H1 (cell line): ENCODE measurements at regions not wholly inside any gene's neighbourhood (a gene's known extent, or its start where the extent isn't known, plus 50 kb on each side); places are given as distances from the start of the nearest gene placed in this dataset.

Experiments used
- CTCF ChIA-PET: fragments of 300-600 bp; sonication (Branson Sonifier 250); formaldehyde crosslinking; loops from one replicate; lab custom pipeline; 2021; ENCODE audit not compliant: partially characterized antibody; lab: Charles Lee
- POLR2A ChIA-PET: fragments of 300-600 bp; sonication (Branson Sonifier 250); formaldehyde crosslinking; loops from one replicate; lab custom pipeline; 2021; ENCODE audit warnings: inconsistent platforms; ENCODE audit not compliant: partially characterized antibody; lab: Charles Lee
- DNase-seq, 2 experiments: peaks; one replicate each; pipeline versions ENCODE4 v3.0.0 to v3.0.0-alpha.2; 2010 to 2022; ENCODE audit warnings: low spot score in 2 of 2, low read depth in 1 of 2, mixed read lengths in 1 of 2
- FAIRE-seq: peaks from 2 replicates; lab custom pipeline; 2011; peaks lifted over from hg19 to GRCh38; lab: Jason Lieb, UNC
- H2AFZ ChIP-seq: 2 replicates; pipeline ENCODE4 v1.8.1; 2012; ENCODE audit warnings: low read length, inconsistent platforms
- H2AK5ac ChIP-seq: 2 replicates; pipeline ENCODE4 v1.6.1; 2013; ENCODE audit warnings: low read depth, low read length
- H2BK120ac ChIP-seq: replicated peaks from 2 replicates; pipeline ENCODE3; 2013; ENCODE audit warnings: low read depth, low read length, inconsistent platforms
- H2BK12ac ChIP-seq: 2 replicates; pipeline ENCODE4 v1.6.1; 2013; ENCODE audit warnings: low read depth, low read length
- H2BK15ac ChIP-seq: 2 replicates; pipeline ENCODE4 v1.6.1; 2013; ENCODE audit warnings: low read length
- H2BK20ac ChIP-seq: 2 replicates; pipeline ENCODE4 v1.6.1; 2013; ENCODE audit warnings: low read length
- H2BK5ac ChIP-seq: 2 replicates; pipeline ENCODE4 v1.6.1; 2013; ENCODE audit warnings: low read depth, low read length
- H3K14ac ChIP-seq: 2 replicates; pipeline ENCODE4 v1.6.1; 2013; ENCODE audit warnings: inconsistent platforms; ENCODE audit not compliant: insufficient read length
- H3K18ac ChIP-seq: 2 replicates; pipeline ENCODE4 v1.6.1; 2013; ENCODE audit warnings: low read length; ENCODE audit errors: extremely low read depth
- H3K23ac ChIP-seq: 2 replicates; pipeline ENCODE4 v1.6.1; 2013; ENCODE audit warnings: inconsistent platforms; ENCODE audit not compliant: insufficient read length
- H3K23me2 ChIP-seq: 2 replicates; pipeline ENCODE4 v1.6.1; 2013; ENCODE audit warnings: low read depth, low read length
- H3K27ac ChIP-seq: 2 replicates; pipeline ENCODE4 v1.6.1; 2011; ENCODE audit warnings: low read depth, low read length, inconsistent platforms
- H3K27me3 ChIP-seq, 4 experiments: replicated peaks in 1 of 4; 1 replicate in 1 of 4; 2 replicates in 3 of 4; pipeline versions ENCODE4 v1.6.1 to v1.8.1; 2011 to 2013; ENCODE audit warnings: low read length in 3 of 4, mild to moderate bottlenecking in 3 of 4, inconsistent platforms in 2 of 4, mixed read lengths in 2 of 4, moderate library complexity in 1 of 4; ENCODE audit not compliant: control insufficient read depth in 3 of 4, insufficient read depth in 3 of 4; ENCODE audit errors: extremely low read depth in 1 of 4
- H3K36me3 ChIP-seq, 4 experiments: 2 replicates each; pipeline versions ENCODE4 v1.6.1 to v1.8.1; 2011 to 2013; ENCODE audit warnings: mild to moderate bottlenecking in 4 of 4, low read length in 3 of 4, moderate library complexity in 2 of 4, control low read depth in 1 of 4, inconsistent platforms in 1 of 4; ENCODE audit not compliant: insufficient read depth in 4 of 4, control insufficient read depth in 2 of 4
- H3K4ac ChIP-seq: replicated peaks from 2 replicates; pipeline ENCODE3; 2013; ENCODE audit warnings: low read length, low read depth, mixed read lengths, inconsistent platforms; ENCODE audit not compliant: insufficient read length
- H3K4me1 ChIP-seq, 4 experiments: replicated peaks in 1 of 4; 1 replicate in 1 of 4; 2 replicates in 3 of 4; pipeline versions ENCODE4 v1.6.1 to v1.8.1; 2011 to 2013; ENCODE audit warnings: low read length in 3 of 4, inconsistent platforms in 2 of 4, mixed read lengths in 1 of 4; ENCODE audit not compliant: insufficient read depth in 4 of 4, control insufficient read depth in 3 of 4
- H3K4me2 ChIP-seq, 2 experiments: 2 replicates each; pipeline versions ENCODE4 v1.6.1 to v1.8.1; 2011 to 2013; ENCODE audit warnings: low read depth in 2 of 2, low read length in 2 of 2, control low read depth in 1 of 2, inconsistent platforms in 1 of 2, mild to moderate bottlenecking in 1 of 2; ENCODE audit not compliant: insufficient read depth in 1 of 2
- H3K4me3 ChIP-seq, 4 experiments: fragments of 200-600, 300-600 bp in 1 of 4; sonication (generic), shearing (Covaris generic), sonication (Bioruptor Twin) in 1 of 4; 2 replicates each; pipeline versions ENCODE4 v1.5.1 to v1.8.1; 2011 to 2016; ENCODE audit warnings: low read length in 4 of 4, low read depth in 3 of 4, control low read depth in 2 of 4, inconsistent platforms in 2 of 4, mild to moderate bottlenecking in 2 of 4, mixed read lengths in 1 of 4, moderate library complexity in 1 of 4; ENCODE audit not compliant: insufficient read depth in 2 of 4; ENCODE audit errors: extremely low read depth in 1 of 4
- H3K56ac ChIP-seq: replicated peaks from 2 replicates; pipeline ENCODE3; 2013; ENCODE audit warnings: low read depth, mild to moderate bottlenecking, mixed read lengths, low read length, inconsistent platforms; ENCODE audit not compliant: insufficient read length
- H3K79me1 ChIP-seq: 2 replicates; pipeline ENCODE4 v1.6.1; 2013; ENCODE audit warnings: low read depth, low read length, control low read depth
- H3K79me2 ChIP-seq, 2 experiments: 2 replicates each; pipeline versions ENCODE4 v1.6.1 to v1.8.1; 2012 to 2013; ENCODE audit warnings: low read length in 2 of 2, mild to moderate bottlenecking in 2 of 2, inconsistent platforms in 1 of 2; ENCODE audit not compliant: insufficient read depth in 2 of 2, control insufficient read depth in 1 of 2
- H3K9ac ChIP-seq, 4 experiments: replicated peaks in 1 of 4; 1 replicate in 1 of 4; 2 replicates in 3 of 4; pipeline versions ENCODE4 v1.6.1 to v1.8.1; 2011 to 2013; ENCODE audit warnings: low read depth in 3 of 4, low read length in 3 of 4, control low read depth in 2 of 4, mild to moderate bottlenecking in 2 of 4, moderate library complexity in 2 of 4, inconsistent platforms in 1 of 4; ENCODE audit errors: extremely low read depth in 1 of 4
- H3K9me3 ChIP-seq, 2 experiments: 2 replicates each; pipeline versions ENCODE4 v1.6.1 to v1.8.1; 2012 to 2013; ENCODE audit warnings: mild to moderate bottlenecking in 2 of 2, moderate library complexity in 2 of 2, control low read depth in 1 of 2, inconsistent platforms in 1 of 2, low read depth in 1 of 2, low read length in 1 of 2, mixed read lengths in 1 of 2; ENCODE audit not compliant: insufficient read depth in 2 of 2
- H4K20me1 ChIP-seq, 2 experiments: replicated peaks in 1 of 2; 2 replicates each; pipeline versions ENCODE3 to v1.8.1; 2011 to 2013; ENCODE audit warnings: inconsistent platforms in 2 of 2, low read length in 2 of 2, mild to moderate bottlenecking in 1 of 2; ENCODE audit not compliant: insufficient read depth in 2 of 2, control insufficient read depth in 1 of 2
- H4K5ac ChIP-seq: 2 replicates; pipeline ENCODE4 v1.6.1; 2013; ENCODE audit warnings: low read length, low read depth, mixed read lengths, inconsistent platforms; ENCODE audit not compliant: insufficient read length
- H4K8ac ChIP-seq: 2 replicates; pipeline ENCODE4 v1.8.0; 2013; ENCODE audit warnings: mild to moderate bottlenecking, moderate library complexity, low read length, inconsistent platforms; ENCODE audit not compliant: insufficient read depth; ENCODE audit errors: extremely low read depth
- H4K91ac ChIP-seq: replicated peaks from 2 replicates; pipeline ENCODE3; 2013; ENCODE audit warnings: low read length, mixed read lengths, inconsistent platforms; ENCODE audit not compliant: insufficient read length
- BRCA1 ChIP-seq: IDR thresholded peaks from 2 replicates; pipeline ENCODE4 v1.6.1; 2012; ENCODE audit warnings: low read depth, low read length, improper control_type of control experiment
- CHD2 ChIP-seq: IDR thresholded peaks from 2 replicates; pipeline ENCODE4 v1.6.1; 2012; ENCODE audit warnings: low read length, improper control_type of control experiment
- EP300 ChIP-seq, 2 experiments: IDR thresholded peaks; 1 replicate in 1 of 2; 2 replicates in 1 of 2; pipeline ENCODE4 v1.6.1; 2011 to 2012; ENCODE audit warnings: low read depth in 2 of 2, low read length in 2 of 2, mild to moderate bottlenecking in 2 of 2, borderline replicate concordance in 1 of 2, inconsistent platforms in 1 of 2, moderate library complexity in 1 of 2
- FOSL1 ChIP-seq: IDR thresholded peaks from 2 replicates; pipeline ENCODE4 v1.6.1; 2011; ENCODE audit warnings: mild to moderate bottlenecking, low read depth, low read length, moderate library complexity; ENCODE audit not compliant: insufficient read depth
- HDAC2 ChIP-seq, 2 experiments: fragments of 300-600 bp in 1 of 2; sonication (generic) in 1 of 2; IDR thresholded peaks; 2 replicates each; pipeline ENCODE4 v1.6.1; 2011 to 2012; ENCODE audit warnings: low read depth in 2 of 2, low read length in 2 of 2, mild to moderate bottlenecking in 2 of 2, moderate library complexity in 2 of 2, borderline replicate concordance in 1 of 2, inconsistent platforms in 1 of 2
- RAD21 ChIP-seq, 2 experiments: IDR thresholded peaks in 1 of 2; conservative IDR thresholded peaks in 1 of 2; 2 replicates each; pipeline ENCODE4 v1.6.1; 2011; ENCODE audit warnings: low read depth in 2 of 2, low read length in 2 of 2, improper control_type of control experiment in 1 of 2, inconsistent platforms in 1 of 2, mild to moderate bottlenecking in 1 of 2, moderate library complexity in 1 of 2
- SAP30 ChIP-seq: fragments of 300-600 bp; sonication (generic); IDR thresholded peaks from 2 replicates; pipeline ENCODE4 v1.7.1; 2012; ENCODE audit warnings: low read length, moderate library complexity, mild to moderate bottlenecking, inconsistent platforms; ENCODE audit not compliant: insufficient read depth, insufficient replicate concordance
- SIX5 ChIP-seq: IDR thresholded peaks from 2 replicates; pipeline ENCODE4 v1.6.1; 2011; ENCODE audit warnings: mild to moderate bottlenecking, low read depth, low read length
- SRF ChIP-seq: IDR thresholded peaks from 2 replicates; pipeline ENCODE4 v1.6.1; 2011; ENCODE audit warnings: mild to moderate bottlenecking, low read depth, low read length, moderate library complexity
- SUZ12 ChIP-seq: fragments of 200-600 bp; sonication (generic); IDR thresholded peaks from 2 replicates; pipeline ENCODE4 v1.6.1; 2012; ENCODE audit warnings: mild to moderate bottlenecking, inconsistent platforms, low read length, moderate library complexity, mixed read lengths
- TBP ChIP-seq: IDR thresholded peaks from 2 replicates; pipeline ENCODE4 v1.6.1; 2011; ENCODE audit warnings: low read depth, low read length, improper control_type of control experiment
- TEAD4 ChIP-seq: IDR thresholded peaks from 2 replicates; pipeline ENCODE4 v1.6.1; 2012; ENCODE audit warnings: low read depth, low read length, inconsistent platforms, mixed read lengths
- WGBS, 2 experiments: shearing (Covaris generic) in 1 of 2; methylation state at CpG; one replicate each; pipeline versions ENCODE4 v1.1.6 to v1.1.7; 2013 to 2015; ENCODE audit warnings: low lambda C conversion rate in 2 of 2, mixed read lengths in 2 of 2, inconsistent platforms in 1 of 2, low coverage in 1 of 2, missing lambda C conversion rate in 1 of 2; ENCODE audit not compliant: insufficient replicate concordance in 2 of 2, insufficient coverage in 1 of 2, insufficient read length in 1 of 2; ENCODE audit errors: extremely low coverage in 1 of 2, missing lambda C conversion rate in 1 of 2; 5-methylcytosine and 5-hydroxymethylcytosine counted together

GRCh38 chr6:22095836-22096235 lies 201.0 kb downstream of the PRL start:
- no peak overlapping the region for H2AFZ ChIP-seq
- no peak overlapping the region for H2BK5ac ChIP-seq
- H3K79me1 ChIP-seq = peaks cover 3% of the 10 kb centered on the region; the same call in 1 of the 2 replicates
- no peak for TF ChIP-seq SIX5
- TF ChIP-seq FOSL1 = no peak
- TF ChIP-seq BRCA1 = no peak
- TF ChIP-seq TBP = no peak
- TF ChIP-seq TEAD4 = no peak
- TF ChIP-seq EP300 (IDR thresholded peaks at IDR 0.05; ENCODE audit: borderline replicate concordance in 1 of 2, low read depth in 2 of 2, low read length in 2 of 2) = no peak
- no peak for TF ChIP-seq HDAC2 (IDR thresholded peaks at IDR 0.05; ENCODE audit: borderline replicate concordance in 1 of 2, low read depth in 2 of 2, low read length in 2 of 2)
- no peak for TF ChIP-seq CHD2
- TF ChIP-seq SAP30 = no peak
- TF ChIP-seq SUZ12 = no peak
- TF ChIP-seq RAD21 (IDR thresholded peaks at IDR 0.05 in 1 of 2, conservative IDR thresholded peaks at IDR 0.05 in 1 of 2; ENCODE audit: low read depth in 2 of 2, low read length in 2 of 2) = no peak
- no peak for TF ChIP-seq SRF
- no peak overlapping the region for H2BK120ac ChIP-seq
- H3K14ac ChIP-seq = no peak overlapping the region
- FAIRE-seq = no peak
- H3K9ac ChIP-seq = no peak overlapping the region
- ChIA-PET CTCF (interaction anchor here (1.3 kb wide), 1 partner anchor 9 kb away, joined by 3 read pairs; no protein-coding TSS in a partner anchor), POLR2A (no interaction called here)
- H2AK5ac ChIP-seq = no peak overlapping the region
- no peak overlapping the region for H2BK12ac ChIP-seq
- H3K4ac ChIP-seq = no peak overlapping the region
- H4K20me1 ChIP-seq = no peaks in the 10 kb centered on the region
- H2BK15ac ChIP-seq = no peak overlapping the region
- no peaks in the 10 kb centered on the region for H3K23me2 ChIP-seq
- no peak overlapping the region for H4K91ac ChIP-seq
- H3K4me1 ChIP-seq = no peaks in the 10 kb centered on the region
- DNase-seq = no peak
- H2BK20ac ChIP-seq = no peak overlapping the region
- H3K36me3 ChIP-seq = no peaks in the 10 kb centered on the region
- H3K79me2 ChIP-seq = no peaks in the 10 kb centered on the region
- no peak overlapping the region for H4K5ac ChIP-seq
- H3K27me3 ChIP-seq = no peaks in the 10 kb centered on the region
- H3K9me3 ChIP-seq = no peaks in the 10 kb centered on the region
- H3K4me3 ChIP-seq = no peak overlapping the region
- no peak overlapping the region for H3K18ac ChIP-seq
- no peak overlapping the region for H3K56ac ChIP-seq
- WGBS, 2 experiments = 89% methylated on average over 1 of the region's 1 CpG; no CpG with 5 or more reads in 1 of the 2 experiments
- no peak overlapping the region for H3K23ac ChIP-seq
- no peak overlapping the region for H3K4me2 ChIP-seq
- no peak overlapping the region for H4K8ac ChIP-seq
- no peak overlapping the region for H3K27ac ChIP-seq
